ENCODE measurements at regions not wholly inside any gene's neighbourhood (a gene's known extent, or its start where the extent isn't known, plus 50 kb on each side); places are given as distances from the start of the nearest gene placed in this dataset.
"Not testable (repeated sequence)": the region's sequence is repeated elsewhere in the genome, so short reads cannot be mapped to it uniquely, and the experiment has no call there.

DNA sequence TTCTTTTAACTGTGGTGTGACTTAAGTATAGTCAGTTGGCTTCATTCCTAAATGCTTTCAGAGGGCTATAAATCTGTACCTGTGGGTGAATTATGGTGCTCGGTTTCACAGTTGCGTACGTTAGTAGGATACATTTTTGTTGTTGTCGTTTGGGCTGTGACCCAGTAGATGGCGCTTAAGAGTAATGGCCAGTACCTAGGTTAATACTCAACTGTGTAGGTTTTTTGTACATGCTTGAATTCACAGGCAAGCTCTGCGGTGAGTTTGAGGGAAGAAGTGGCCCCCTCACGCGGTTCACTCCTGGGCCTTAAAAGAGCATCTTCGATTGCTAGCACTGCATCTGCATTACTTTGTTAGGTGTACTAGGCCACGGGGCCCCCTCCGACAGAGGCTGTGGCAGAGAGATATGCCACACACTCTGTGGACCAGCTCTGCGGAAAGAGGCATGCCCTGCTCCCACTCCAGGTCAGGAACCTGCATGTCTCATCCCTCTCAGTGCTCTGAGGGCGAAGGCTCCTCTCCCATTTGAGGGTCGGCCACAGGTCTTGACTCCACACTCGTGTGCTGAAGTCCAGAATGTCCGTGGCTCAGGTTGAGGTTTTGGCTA, 224.6 kb upstream of the TBL1Y start:
- H3K4me3 ChIP-seq (ENCODE audit: low read depth in 1 of 3, low read length in 3 of 3); H3K4me1 ChIP-seq (ENCODE audit: control insufficient read depth in 3 of 3, insufficient read depth in 2 of 3, low read depth in 1 of 3, low read length in 2 of 3); DNase-seq; H3K36me3 ChIP-seq (ENCODE audit: control insufficient read depth in 3 of 3, insufficient read depth in 2 of 3, low read depth in 1 of 3, low read length in 3 of 3); H3K27me3 ChIP-seq (ENCODE audit: control insufficient read depth in 3 of 3, insufficient read depth in 3 of 3, low read length in 3 of 3); H3K27ac ChIP-seq (ENCODE audit: low read depth in 1 of 3, low read length in 2 of 3); H3K9me3 ChIP-seq (ENCODE audit: control insufficient read depth in 2 of 2, insufficient read depth in 1 of 2, low read depth in 1 of 2, low read length in 1 of 2): not testable (repeated sequence)
- FAIRE-seq = peak; percentile 49
- WGBS, 3 donors = no CpG with 5 or more reads among the region's 16 CpGs

DNA sequence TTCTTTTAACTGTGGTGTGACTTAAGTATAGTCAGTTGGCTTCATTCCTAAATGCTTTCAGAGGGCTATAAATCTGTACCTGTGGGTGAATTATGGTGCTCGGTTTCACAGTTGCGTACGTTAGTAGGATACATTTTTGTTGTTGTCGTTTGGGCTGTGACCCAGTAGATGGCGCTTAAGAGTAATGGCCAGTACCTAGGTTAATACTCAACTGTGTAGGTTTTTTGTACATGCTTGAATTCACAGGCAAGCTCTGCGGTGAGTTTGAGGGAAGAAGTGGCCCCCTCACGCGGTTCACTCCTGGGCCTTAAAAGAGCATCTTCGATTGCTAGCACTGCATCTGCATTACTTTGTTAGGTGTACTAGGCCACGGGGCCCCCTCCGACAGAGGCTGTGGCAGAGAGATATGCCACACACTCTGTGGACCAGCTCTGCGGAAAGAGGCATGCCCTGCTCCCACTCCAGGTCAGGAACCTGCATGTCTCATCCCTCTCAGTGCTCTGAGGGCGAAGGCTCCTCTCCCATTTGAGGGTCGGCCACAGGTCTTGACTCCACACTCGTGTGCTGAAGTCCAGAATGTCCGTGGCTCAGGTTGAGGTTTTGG, 208.8 kb upstream of the TBL1Y start:
- not testable (repeated sequence) for H3K9me3 ChIP-seq (ENCODE audit: control insufficient read depth in 2 of 2, insufficient read depth in 1 of 2, low read depth in 1 of 2, low read length in 1 of 2); H3K27me3 ChIP-seq (ENCODE audit: control insufficient read depth in 3 of 3, insufficient read depth in 3 of 3, low read length in 3 of 3); H3K4me1 ChIP-seq (ENCODE audit: control insufficient read depth in 3 of 3, insufficient read depth in 2 of 3, low read depth in 1 of 3, low read length in 2 of 3); DNase-seq; H3K36me3 ChIP-seq (ENCODE audit: control insufficient read depth in 3 of 3, insufficient read depth in 2 of 3, low read depth in 1 of 3, low read length in 3 of 3); H3K4me3 ChIP-seq (ENCODE audit: low read depth in 1 of 3, low read length in 3 of 3); H3K27ac ChIP-seq (ENCODE audit: low read depth in 1 of 3, low read length in 2 of 3); FAIRE-seq
- WGBS, 3 donors = no CpG with 5 or more reads among the region's 16 CpGs

GRCh38 chrY:6721443-6721842, 189.1 kb upstream of the TBL1Y start:
- not testable (repeated sequence) for FAIRE-seq; H3K4me3 ChIP-seq (ENCODE audit: low read depth in 1 of 3, low read length in 3 of 3); H3K4me1 ChIP-seq (ENCODE audit: control insufficient read depth in 3 of 3, insufficient read depth in 2 of 3, low read depth in 1 of 3, low read length in 2 of 3); H3K27me3 ChIP-seq (ENCODE audit: control insufficient read depth in 3 of 3, insufficient read depth in 3 of 3, low read length in 3 of 3); DNase-seq; H3K36me3 ChIP-seq (ENCODE audit: control insufficient read depth in 3 of 3, insufficient read depth in 2 of 3, low read depth in 1 of 3, low read length in 3 of 3); H3K27ac ChIP-seq (ENCODE audit: low read depth in 1 of 3, low read length in 2 of 3); H3K9me3 ChIP-seq (ENCODE audit: control insufficient read depth in 2 of 2, insufficient read depth in 1 of 2, low read depth in 1 of 2, low read length in 1 of 2)
- 71 to 75% methylated on average over 2 of the region's 2 CpGs; no CpG with 5 or more reads in 1 of the 3 donors for WGBS, 3 donors

GRCh38 chrY:6747210-6747609, 163.3 kb upstream of the TBL1Y start:
- not testable (repeated sequence) for DNase-seq; FAIRE-seq; H3K27ac ChIP-seq (ENCODE audit: low read depth in 1 of 3, low read length in 2 of 3); H3K4me3 ChIP-seq (ENCODE audit: low read depth in 1 of 3, low read length in 3 of 3); H3K4me1 ChIP-seq (ENCODE audit: control insufficient read depth in 3 of 3, insufficient read depth in 2 of 3, low read depth in 1 of 3, low read length in 2 of 3); H3K27me3 ChIP-seq (ENCODE audit: control insufficient read depth in 3 of 3, insufficient read depth in 3 of 3, low read length in 3 of 3); H3K36me3 ChIP-seq (ENCODE audit: control insufficient read depth in 3 of 3, insufficient read depth in 2 of 3, low read depth in 1 of 3, low read length in 3 of 3); H3K9me3 ChIP-seq (ENCODE audit: control insufficient read depth in 2 of 2, insufficient read depth in 1 of 2, low read depth in 1 of 2, low read length in 1 of 2)
- 16 to 48% methylated on average over 3 of the region's 3 CpGs; no CpG with 5 or more reads in 1 of the 3 donors for WGBS, 3 donors

DNA sequence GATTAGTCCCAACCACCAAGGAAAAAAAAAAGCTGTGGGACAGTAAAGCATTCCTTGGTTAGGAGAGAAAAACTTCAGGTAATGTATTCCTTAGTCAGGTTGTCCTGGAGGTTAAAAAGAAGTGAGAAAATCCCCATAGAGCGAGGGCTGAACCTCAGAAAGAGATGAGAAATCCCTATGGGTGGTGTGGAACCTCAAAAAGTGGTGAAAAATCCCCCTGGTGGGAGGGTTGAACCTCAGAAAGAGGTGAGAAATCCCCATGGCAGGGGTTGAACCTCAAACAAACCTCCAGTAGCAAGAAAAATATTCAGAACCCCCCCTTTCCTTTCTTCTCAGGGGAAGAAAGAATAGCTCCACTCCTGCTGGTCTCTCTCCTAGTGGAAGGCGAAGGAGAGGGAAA, 128.2 kb upstream of the TBL1Y start:
- Histone ChIP-seq H3K4me1 (ENCODE audit: control insufficient read depth in 3 of 3, insufficient read depth in 2 of 3, low read depth in 1 of 3, low read length in 2 of 3) (no peaks in the 10 kb centered on the region), H3K9me3 (ENCODE audit: control insufficient read depth in 2 of 2, insufficient read depth in 1 of 2, low read depth in 1 of 2, low read length in 1 of 2) (no peaks in the 10 kb centered on the region), H3K4me3 (ENCODE audit: low read depth in 1 of 3, low read length in 3 of 3) (no peak overlapping the region), H3K36me3 (ENCODE audit: control insufficient read depth in 3 of 3, insufficient read depth in 2 of 3, low read depth in 1 of 3, low read length in 3 of 3) (no peaks in the 10 kb centered on the region), H3K27me3 (ENCODE audit: control insufficient read depth in 3 of 3, insufficient read depth in 3 of 3, low read length in 3 of 3) (no peaks in the 10 kb centered on the region), H3K27ac (ENCODE audit: low read depth in 1 of 3, low read length in 2 of 3) (no peak overlapping the region)
- WGBS, 3 donors = 67 to 76% methylated on average over 2 of the region's 2 CpGs; no CpG with 5 or more reads in 1 of the 3 donors
- DNase-seq (no peak), FAIRE-seq (no peak)

DNA sequence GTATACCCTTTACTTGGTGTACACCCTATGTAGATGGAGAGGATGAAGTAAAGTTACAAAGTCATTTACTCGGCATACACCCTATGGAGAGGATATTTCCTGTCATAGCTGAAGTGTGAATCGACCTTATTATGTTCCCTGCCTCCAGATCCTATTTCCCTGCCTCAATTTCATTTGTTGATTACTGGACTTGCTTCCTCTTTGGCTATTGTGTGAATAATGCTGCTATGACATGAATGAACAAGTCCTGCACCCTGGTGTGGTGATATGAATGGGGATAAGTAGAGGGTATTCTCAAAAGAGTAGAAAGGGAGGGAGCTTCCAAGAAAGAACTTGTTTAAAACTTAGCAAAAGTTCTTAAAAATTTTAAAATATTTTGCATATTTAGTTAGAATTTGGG, 123.5 kb upstream of the TBL1Y start:
- 53 to 65% methylated on average over 2 of the region's 2 CpGs; no CpG with 5 or more reads in 1 of the 3 donors for WGBS, 3 donors
- DNase-seq (no peak), FAIRE-seq (no peak)
- no peak overlapping the region for H3K4me3 ChIP-seq (ENCODE audit: low read depth in 1 of 3, low read length in 3 of 3)
- H3K27me3 ChIP-seq (ENCODE audit: control insufficient read depth in 3 of 3, insufficient read depth in 3 of 3, low read length in 3 of 3) = no peaks in the 10 kb centered on the region
- no peaks in the 10 kb centered on the region for H3K4me1 ChIP-seq (ENCODE audit: control insufficient read depth in 3 of 3, insufficient read depth in 2 of 3, low read depth in 1 of 3, low read length in 2 of 3)
- H3K36me3 ChIP-seq (ENCODE audit: control insufficient read depth in 3 of 3, insufficient read depth in 2 of 3, low read depth in 1 of 3, low read length in 3 of 3) = no peaks in the 10 kb centered on the region
- no peaks in the 10 kb centered on the region for H3K9me3 ChIP-seq (ENCODE audit: control insufficient read depth in 2 of 2, insufficient read depth in 1 of 2, low read depth in 1 of 2, low read length in 1 of 2)
- no peak overlapping the region for H3K27ac ChIP-seq (ENCODE audit: low read depth in 1 of 3, low read length in 2 of 3)

GRCh38 chrY:6811633-6812032, 98.9 kb upstream of the TBL1Y start:
- DNase-seq = peak in 1 of 2 donors; percentile 6
- Histone ChIP-seq H3K4me1 (ENCODE audit: control insufficient read depth in 3 of 3, insufficient read depth in 2 of 3, low read depth in 1 of 3, low read length in 2 of 3) (no peaks in the 10 kb centered on the region), H3K27ac (ENCODE audit: low read depth in 1 of 3, low read length in 2 of 3) (no peak overlapping the region), H3K9me3 (ENCODE audit: control insufficient read depth in 2 of 2, insufficient read depth in 1 of 2, low read depth in 1 of 2, low read length in 1 of 2) (no peaks in the 10 kb centered on the region), H3K4me3 (ENCODE audit: low read depth in 1 of 3, low read length in 3 of 3) (no peak overlapping the region), H3K27me3 (ENCODE audit: control insufficient read depth in 3 of 3, insufficient read depth in 3 of 3, low read length in 3 of 3) (no peaks in the 10 kb centered on the region), H3K36me3 (ENCODE audit: control insufficient read depth in 3 of 3, insufficient read depth in 2 of 3, low read depth in 1 of 3, low read length in 3 of 3) (no peaks in the 10 kb centered on the region)
- WGBS, 3 donors = 7 to 9% methylated on average over 3 of the region's 3 CpGs; no CpG with 5 or more reads in 1 of the 3 donors
- no peak for FAIRE-seq

Measured in small intestine (tissue), 7 donors.